ENCODE measurements at regions not wholly inside any gene's neighbourhood (a gene's known extent, or its start where the extent isn't known, plus 50 kb on each side); places are given as distances from the start of the nearest gene placed in this dataset.
"Not testable (repeated sequence)": the region's sequence is repeated elsewhere in the genome, so short reads cannot be mapped to it uniquely, and the experiment has no call there.

GRCh38 chr7:150189963-150190362 is 133.2 kb upstream of the LRRC61 start:
- H3K4me1 ChIP-seq (ENCODE audit: insufficient read depth, low read length); H3K36me3 ChIP-seq (ENCODE audit: insufficient read depth, low read length); H2AFZ ChIP-seq (ENCODE audit: low read depth, low read length); H3K9me3 ChIP-seq (ENCODE audit: low read length); H3K4me3 ChIP-seq (ENCODE audit: low read length); H3K27me3 ChIP-seq (ENCODE audit: insufficient read depth, low read length): not testable (repeated sequence)

GRCh38 chr7:150192541-150192940 is 130.6 kb upstream of the LRRC61 start:
- H3K9me3 ChIP-seq (ENCODE audit: low read length); H3K4me1 ChIP-seq (ENCODE audit: insufficient read depth, low read length); H3K27me3 ChIP-seq (ENCODE audit: insufficient read depth, low read length); H3K36me3 ChIP-seq (ENCODE audit: insufficient read depth, low read length); H2AFZ ChIP-seq (ENCODE audit: low read depth, low read length); H3K4me3 ChIP-seq (ENCODE audit: low read length): not testable (repeated sequence)

- not testable (repeated sequence) for H3K9me3 ChIP-seq (ENCODE audit: low read length); H3K4me1 ChIP-seq (ENCODE audit: insufficient read depth, low read length); H3K4me3 ChIP-seq (ENCODE audit: low read length); H3K27me3 ChIP-seq (ENCODE audit: insufficient read depth, low read length); H2AFZ ChIP-seq (ENCODE audit: low read depth, low read length); H3K36me3 ChIP-seq (ENCODE audit: insufficient read depth, low read length)
These were observed 129.3 kb upstream of the LRRC61 start for GRCh38 chr7:150193866-150194265.

Data from neuron (in vitro differentiated cells).